ENCODE measurements at regions not wholly inside any gene's neighbourhood (a gene's known extent, or its start where the extent isn't known, plus 50 kb on each side); places are given as distances from the start of the nearest gene placed in this dataset.
A peak's percentile ranks its signal among the peaks of the same experiment; 100 is the strongest.

- peaks cover 11% of the 10 kb centered on the region in 2 donors for H3K27me3 Mint-ChIP-seq
- no peaks in the 10 kb centered on the region for H3K4me1 Mint-ChIP-seq
- ATAC-seq (replicated peaks in 1 of 4) (no peak), DNase-seq (no peak)
- no peaks in the 10 kb centered on the region for H3K4me1 ChIP-seq (ENCODE audit: control insufficient read depth in 1 of 2, extremely low read depth in 1 of 2, insufficient read depth in 2 of 2, low read length in 2 of 2)
- H3K9me3 Mint-ChIP-seq = no peaks in the 10 kb centered on the region
- CTCF ChIA-PET = no interaction called here
- H3K9me3 ChIP-seq = no peaks in the 10 kb centered on the region
- WGBS (ENCODE audit: insufficient coverage) = no CpG with 5 or more reads among the region's 1 CpG
- no peak overlapping the region for H3K27ac ChIP-seq (ENCODE audit: low read length)
- H3K4me3 Mint-ChIP-seq = no peak overlapping the region
- no peak overlapping the region for H3K4me3 ChIP-seq (ENCODE audit: control insufficient read depth in 1 of 2, extremely low read depth in 1 of 2, low read length in 1 of 2)
- no peaks in the 10 kb centered on the region for H3K36me3 ChIP-seq (ENCODE audit: control insufficient read depth in 2 of 2, extremely low read depth in 1 of 2, insufficient read depth in 1 of 2, low read length in 1 of 2)
- POLR2A ChIA-PET = no interaction called here
- no peaks in the 10 kb centered on the region for H3K27me3 ChIP-seq (replicated peaks in 1 of 2; ENCODE audit: control insufficient read depth in 2 of 2, extremely low read depth in 1 of 2, insufficient read depth in 2 of 2, low read length in 1 of 2)
- no peak overlapping the region for H3K27ac Mint-ChIP-seq
- no peaks in the 10 kb centered on the region for H3K36me3 Mint-ChIP-seq
Measured at GRCh38 chr4:149975172-149975571, 103.1 kb upstream of the DCLK2 start.

- H3K9me3 Mint-ChIP-seq = no peaks in the 10 kb centered on the region
- POLR2A ChIA-PET = no interaction called here
- no peak overlapping the region for H3K27ac Mint-ChIP-seq
- CTCF ChIA-PET = interaction anchor here (1.4 to 1.8 kb wide), 2 partner anchors 886 to 887 kb away, joined by 5 to 13 read pairs; no protein-coding TSS in a partner anchor
- Histone ChIP-seq H3K36me3 (ENCODE audit: control insufficient read depth in 2 of 2, extremely low read depth in 1 of 2, insufficient read depth in 1 of 2, low read length in 1 of 2) (no peaks in the 10 kb centered on the region), H3K27me3 (replicated peaks in 1 of 2; ENCODE audit: control insufficient read depth in 2 of 2, extremely low read depth in 1 of 2, insufficient read depth in 2 of 2, low read length in 1 of 2) (peaks cover 0 to 2% of the 10 kb centered on the region in 2 experiments), H3K27ac (ENCODE audit: low read length) (no peak overlapping the region), H3K4me1 (ENCODE audit: control insufficient read depth in 1 of 2, extremely low read depth in 1 of 2, insufficient read depth in 2 of 2, low read length in 2 of 2) (no peaks in the 10 kb centered on the region), H3K4me3 (ENCODE audit: control insufficient read depth in 1 of 2, extremely low read depth in 1 of 2, low read length in 1 of 2) (no peak overlapping the region), H3K9me3 (no peaks in the 10 kb centered on the region)
- WGBS (ENCODE audit: insufficient coverage) = 68% methylated on average over 6 of the region's 7 CpGs
- H3K4me1 Mint-ChIP-seq = peaks cover 0 to 1% (median 0%) of the 10 kb centered on the region in 3 donors
- H3K4me3 Mint-ChIP-seq = no peak overlapping the region
- H3K27me3 Mint-ChIP-seq = no peaks in the 10 kb centered on the region
- no peak for ATAC-seq (replicated peaks in 1 of 4)
- no peak for DNase-seq
- H3K36me3 Mint-ChIP-seq = no peaks in the 10 kb centered on the region
Measured at GRCh38 chr4:149980121-149980682, 98.0 kb upstream of the DCLK2 start.

GRCh38 chr4:149980941-149981340 lies 97.3 kb upstream of the DCLK2 start:
- Mint-ChIP-seq H3K4me3 (no peak overlapping the region), H3K27ac (no peak overlapping the region), H3K27me3 (no peaks in the 10 kb centered on the region), H3K9me3 (no peaks in the 10 kb centered on the region), H3K4me1 (peaks cover 0 to 5% (median 4%) of the 10 kb centered on the region in 3 donors), H3K36me3 (no peaks in the 10 kb centered on the region)
- ATAC-seq (replicated peaks in 1 of 4) = peak in 2 of 4 experiments; percentile 47 to 56
- Histone ChIP-seq H3K9me3 (no peaks in the 10 kb centered on the region), H3K27ac (ENCODE audit: low read length) (no peak overlapping the region), H3K36me3 (ENCODE audit: control insufficient read depth in 2 of 2, extremely low read depth in 1 of 2, insufficient read depth in 1 of 2, low read length in 1 of 2) (no peaks in the 10 kb centered on the region), H3K27me3 (replicated peaks in 1 of 2; ENCODE audit: control insufficient read depth in 2 of 2, extremely low read depth in 1 of 2, insufficient read depth in 2 of 2, low read length in 1 of 2) (peaks cover 0 to 2% of the 10 kb centered on the region in 2 experiments), H3K4me1 (ENCODE audit: control insufficient read depth in 1 of 2, extremely low read depth in 1 of 2, insufficient read depth in 2 of 2, low read length in 2 of 2) (no peaks in the 10 kb centered on the region), H3K4me3 (ENCODE audit: control insufficient read depth in 1 of 2, extremely low read depth in 1 of 2, low read length in 1 of 2) (no peak overlapping the region)
- ChIA-PET CTCF (interaction anchor here (1.0 to 2.8 kb wide), 4 partner anchors 886 kb away, joined by 4 to 38 read pairs (median 9); no protein-coding TSS in a partner anchor), POLR2A (no interaction called here)
- 9% methylated on average over 5 of the region's 6 CpGs for WGBS (ENCODE audit: insufficient coverage)
- peak in 27 of 35 experiments; percentile 1 to 63 (median 20) for DNase-seq

- no peaks in the 10 kb centered on the region for H3K9me3 ChIP-seq
- H3K36me3 Mint-ChIP-seq = no peaks in the 10 kb centered on the region
- H3K27me3 Mint-ChIP-seq = no peaks in the 10 kb centered on the region
- H3K4me3 Mint-ChIP-seq = no peak overlapping the region
- peaks cover 0 to 2% of the 10 kb centered on the region in 2 experiments for H3K27me3 ChIP-seq (replicated peaks in 1 of 2; ENCODE audit: control insufficient read depth in 2 of 2, extremely low read depth in 1 of 2, insufficient read depth in 2 of 2, low read length in 1 of 2)
- no peak overlapping the region for H3K27ac ChIP-seq (ENCODE audit: low read length)
- H3K27ac Mint-ChIP-seq = no peak overlapping the region
- peaks cover 5 to 21% (median 5%) of the 10 kb centered on the region in 3 donors for H3K4me1 Mint-ChIP-seq
- H3K9me3 Mint-ChIP-seq = no peaks in the 10 kb centered on the region
- ChIA-PET POLR2A (no interaction called here), CTCF (interaction anchor here in 1 of 2 donors (1.0 to 2.8 kb wide), 2 partner anchors 21 to 884 kb away, joined by 3 to 38 read pairs; no protein-coding TSS in a partner anchor)
- no peak overlapping the region for H3K4me3 ChIP-seq (ENCODE audit: control insufficient read depth in 1 of 2, extremely low read depth in 1 of 2, low read length in 1 of 2)
- no peaks in the 10 kb centered on the region for H3K4me1 ChIP-seq (ENCODE audit: control insufficient read depth in 1 of 2, extremely low read depth in 1 of 2, insufficient read depth in 2 of 2, low read length in 2 of 2)
- no peaks in the 10 kb centered on the region for H3K36me3 ChIP-seq (ENCODE audit: control insufficient read depth in 2 of 2, extremely low read depth in 1 of 2, insufficient read depth in 1 of 2, low read length in 1 of 2)
- WGBS (ENCODE audit: insufficient coverage) = no CpG with 5 or more reads among the region's 2 CpGs
- ATAC-seq (replicated peaks in 1 of 4) = no peak
- no peak for DNase-seq
Measured at GRCh38 chr4:149983401-149983800, 94.8 kb upstream of the DCLK2 start.

- ATAC-seq (replicated peaks in 1 of 4) = no peak
- ChIA-PET CTCF (interaction anchor here in 1 of 2 donors (2.8 kb wide), 1 partner anchor 883 kb away, joined by 38 read pairs; no protein-coding TSS in a partner anchor), POLR2A (no interaction called here)
- Histone ChIP-seq H3K27me3 (replicated peaks in 1 of 2; ENCODE audit: control insufficient read depth in 2 of 2, extremely low read depth in 1 of 2, insufficient read depth in 2 of 2, low read length in 1 of 2) (peaks cover 0 to 2% of the 10 kb centered on the region in 2 experiments), H3K4me3 (ENCODE audit: control insufficient read depth in 1 of 2, extremely low read depth in 1 of 2, low read length in 1 of 2) (no peak overlapping the region), H3K9me3 (no peaks in the 10 kb centered on the region), H3K27ac (ENCODE audit: low read length) (no peak overlapping the region), H3K4me1 (ENCODE audit: control insufficient read depth in 1 of 2, extremely low read depth in 1 of 2, insufficient read depth in 2 of 2, low read length in 2 of 2) (no peaks in the 10 kb centered on the region), H3K36me3 (ENCODE audit: control insufficient read depth in 2 of 2, extremely low read depth in 1 of 2, insufficient read depth in 1 of 2, low read length in 1 of 2) (no peaks in the 10 kb centered on the region)
- DNase-seq = no peak
- H3K4me1 Mint-ChIP-seq = peaks cover 5 to 21% (median 5%) of the 10 kb centered on the region in 3 donors
- H3K9me3 Mint-ChIP-seq = no peaks in the 10 kb centered on the region
- WGBS (ENCODE audit: insufficient coverage) = no CpG with 5 or more reads among the region's 3 CpGs
- H3K27me3 Mint-ChIP-seq = no peaks in the 10 kb centered on the region
- no peak overlapping the region for H3K4me3 Mint-ChIP-seq
- H3K27ac Mint-ChIP-seq = no peak overlapping the region
- H3K36me3 Mint-ChIP-seq = no peaks in the 10 kb centered on the region
Measured at GRCh38 chr4:149983931-149984330, 94.3 kb upstream of the DCLK2 start.

GRCh38 chr4:149985981-149986380 lies 92.3 kb upstream of the DCLK2 start:
- Mint-ChIP-seq H3K9me3 (no peaks in the 10 kb centered on the region), H3K36me3 (no peaks in the 10 kb centered on the region), H3K27me3 (no peaks in the 10 kb centered on the region), H3K4me1 (peaks cover 5 to 21% (median 5%) of the 10 kb centered on the region in 3 donors), H3K4me3 (no peak overlapping the region), H3K27ac (peak overlapping the region; percentile 13 to 50)
- POLR2A ChIA-PET = no interaction called here
- no peak overlapping the region for H3K27ac ChIP-seq (ENCODE audit: low read length)
- H3K4me3 ChIP-seq (ENCODE audit: control insufficient read depth in 1 of 2, extremely low read depth in 1 of 2, low read length in 1 of 2) = no peak overlapping the region
- peaks cover 0 to 2% of the 10 kb centered on the region in 2 experiments for H3K27me3 ChIP-seq (replicated peaks in 1 of 2; ENCODE audit: control insufficient read depth in 2 of 2, extremely low read depth in 1 of 2, insufficient read depth in 2 of 2, low read length in 1 of 2)
- no peaks in the 10 kb centered on the region for H3K9me3 ChIP-seq
- WGBS (ENCODE audit: insufficient coverage) = 42% methylated on average over 2 of the region's 4 CpGs
- no peaks in the 10 kb centered on the region for H3K36me3 ChIP-seq (ENCODE audit: control insufficient read depth in 2 of 2, extremely low read depth in 1 of 2, insufficient read depth in 1 of 2, low read length in 1 of 2)
- H3K4me1 ChIP-seq (ENCODE audit: control insufficient read depth in 1 of 2, extremely low read depth in 1 of 2, insufficient read depth in 2 of 2, low read length in 2 of 2) = no peaks in the 10 kb centered on the region
- ATAC-seq (replicated peaks in 1 of 4) = no peak
- DNase-seq = no peak
- CTCF ChIA-PET = no interaction called here

All from T-cell (primary cell).